ENCODE measurements at regions not wholly inside any gene's neighbourhood (a gene's known extent, or its start where the extent isn't known, plus 50 kb on each side); places are given as distances from the start of the nearest gene placed in this dataset.
A peak's percentile ranks its signal among the peaks of the same experiment; 100 is the strongest.
"Not testable (repeated sequence)": the region's sequence is repeated elsewhere in the genome, so short reads cannot be mapped to it uniquely, and the experiment has no call there.

- Mint-ChIP-seq H3K4me3 (no peak overlapping the region), H3K36me3 (ENCODE audit: low read depth) (peaks cover 77% of the 10 kb centered on the region), H3K27me3 (ENCODE audit: insufficient read depth) (peaks cover 1% of the 10 kb centered on the region; the same call in 1 of the 2 replicates), H3K4me1 (ENCODE audit: low read depth) (no peaks in the 10 kb centered on the region), H3K9me3 (peaks cover 53% of the 10 kb centered on the region), H3K27ac (no peak overlapping the region)
- DNase-seq: no peak
- TF ChIP-seq CTCF (IDR thresholded peaks at IDR 0.05): no peak
Measured at GRCh38 chr15:25095179-25095578, 140.4 kb downstream of the SNRPN start.

DNA sequence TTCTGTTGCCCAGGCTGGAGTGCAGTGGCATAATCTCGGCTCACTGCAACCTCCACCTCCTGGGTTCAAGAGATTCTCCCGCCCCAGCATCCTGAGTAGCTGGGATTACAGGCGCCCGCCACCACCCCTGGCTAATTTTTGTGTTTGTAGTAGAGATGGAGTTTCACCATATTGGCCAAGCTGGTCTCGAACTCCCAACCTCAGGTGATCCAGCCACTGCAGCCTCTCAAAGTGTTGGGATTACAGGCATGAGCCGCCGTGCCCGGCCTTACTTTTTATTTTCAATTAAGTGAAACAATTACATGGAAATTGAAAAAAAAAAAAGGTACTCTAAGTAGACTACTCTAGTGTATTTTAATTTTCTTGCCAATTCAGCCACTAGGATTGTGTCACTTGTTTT, 145.2 kb downstream of the SNRPN start:
- DNase-seq; H3K27ac Mint-ChIP-seq; H3K4me1 Mint-ChIP-seq (ENCODE audit: low read depth); H3K4me3 Mint-ChIP-seq; H3K27me3 Mint-ChIP-seq (ENCODE audit: insufficient read depth): not testable (repeated sequence)
- Mint-ChIP-seq H3K36me3 (ENCODE audit: low read depth) (peaks cover 49% of the 10 kb centered on the region), H3K9me3 (peaks cover 23% of the 10 kb centered on the region)

GRCh38 chr15:25106209-25106608, 151.4 kb downstream of the SNRPN start:
- Mint-ChIP-seq H3K36me3 (ENCODE audit: low read depth) (peaks cover 46% of the 10 kb centered on the region), H3K4me1 (ENCODE audit: low read depth) (no peaks in the 10 kb centered on the region), H3K27ac (no peak overlapping the region), H3K27me3 (ENCODE audit: insufficient read depth) (no peaks in the 10 kb centered on the region), H3K9me3 (peaks cover 14% of the 10 kb centered on the region), H3K4me3 (no peak overlapping the region)
- no peak for TF ChIP-seq CTCF (IDR thresholded peaks at IDR 0.05)
- no peak for DNase-seq

DNA sequence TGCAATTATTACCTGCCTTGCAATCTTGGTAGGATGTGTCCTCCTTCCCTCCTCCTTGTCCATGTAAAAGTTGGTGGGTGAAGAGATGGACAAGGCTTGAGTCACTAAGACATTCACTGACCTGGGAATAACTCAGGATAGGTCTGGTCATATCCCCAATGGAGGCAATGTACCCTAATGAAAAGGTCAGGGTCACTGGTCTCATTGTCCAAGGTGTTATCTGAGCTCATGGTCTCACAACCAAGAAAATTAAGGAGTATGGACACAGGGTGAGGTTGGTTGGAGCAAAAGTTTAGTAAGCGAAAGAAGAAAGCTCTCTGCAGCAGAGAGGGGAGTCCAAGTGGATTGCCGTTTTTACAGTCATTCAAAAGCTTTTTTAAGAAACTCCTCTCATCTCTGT, 179.0 kb downstream of the SNRPN start:
- no peak for TF ChIP-seq CTCF (IDR thresholded peaks at IDR 0.05)
- Mint-ChIP-seq H3K9me3 (peaks cover 3% of the 10 kb centered on the region), H3K27ac (no peak overlapping the region)

DNA sequence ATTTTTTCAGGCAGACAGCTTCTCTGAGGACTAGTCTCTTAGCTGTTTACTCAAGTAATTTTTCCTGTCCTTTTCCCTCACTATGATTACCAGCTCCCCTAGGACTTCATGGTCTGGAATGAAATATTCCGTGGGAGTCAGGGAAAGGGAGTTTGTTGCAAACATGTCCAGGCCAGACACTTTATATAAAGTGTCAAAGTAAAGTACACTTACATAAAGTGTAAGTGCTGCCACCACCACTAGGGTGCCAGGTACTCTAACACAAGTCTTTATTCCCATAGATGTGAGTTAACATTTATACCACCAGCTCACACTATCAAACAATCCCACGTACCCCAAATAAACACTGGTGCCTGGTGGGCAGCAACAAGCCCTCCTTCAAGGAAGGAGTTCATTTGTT, 179.8 kb downstream of the SNRPN start:
- H3K27me3 Mint-ChIP-seq (ENCODE audit: insufficient read depth): peaks cover 3% of the 10 kb centered on the region; the same call in 1 of the 2 replicates
- no peaks in the 10 kb centered on the region for H3K4me1 Mint-ChIP-seq (ENCODE audit: low read depth)
- H3K27ac Mint-ChIP-seq: no peak overlapping the region
- H3K36me3 Mint-ChIP-seq (ENCODE audit: low read depth): no peaks in the 10 kb centered on the region; the same call in 1 of the 2 replicates
- peak; percentile 56 for TF ChIP-seq CTCF (IDR thresholded peaks at IDR 0.05)
- H3K4me3 Mint-ChIP-seq: no peak overlapping the region
- DNase-seq: no peak
- H3K9me3 Mint-ChIP-seq: peaks cover 3% of the 10 kb centered on the region; the same call in 1 of the 2 replicates

More for the DNA sequence above, 179.0 kb downstream of the SNRPN start:
- no peaks in the 10 kb centered on the region for H3K4me1 Mint-ChIP-seq (ENCODE audit: low read depth)
- H3K27me3 Mint-ChIP-seq (ENCODE audit: insufficient read depth): peaks cover 3% of the 10 kb centered on the region; the same call in 1 of the 2 replicates
- H3K4me3 Mint-ChIP-seq: no peak overlapping the region
- H3K36me3 Mint-ChIP-seq (ENCODE audit: low read depth): no peaks in the 10 kb centered on the region; the same call in 1 of the 2 replicates
- DNase-seq: no peak

DNA sequence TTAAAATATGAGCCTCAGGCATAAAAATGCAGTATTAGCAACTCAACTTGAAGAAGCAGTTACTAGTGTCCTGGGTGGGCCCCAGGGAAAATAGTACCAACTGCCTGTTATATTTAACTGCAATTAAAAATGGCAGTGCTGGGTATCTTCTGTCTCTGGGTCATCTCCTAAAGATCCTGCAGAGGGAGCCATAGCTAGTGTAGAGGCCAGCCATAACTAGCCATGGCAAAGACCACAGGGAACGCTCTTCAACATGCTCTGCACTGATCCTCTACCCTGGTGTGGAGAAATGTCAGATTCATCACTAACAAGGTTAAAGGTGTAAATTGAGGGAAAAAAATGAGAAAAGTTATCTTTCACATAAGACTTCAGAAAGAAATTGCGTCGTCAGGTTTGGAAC, 181.3 kb downstream of the SNRPN start:
- Mint-ChIP-seq H3K27ac (0 out of 2 replicates have a peak overlapping the region, but pooled peaks have one; percentile 8), H3K4me1 (ENCODE audit: low read depth) (no peaks in the 10 kb centered on the region), H3K9me3 (peaks cover 3% of the 10 kb centered on the region; the same call in 1 of the 2 replicates), H3K27me3 (ENCODE audit: insufficient read depth) (peaks cover 3% of the 10 kb centered on the region; the same call in 1 of the 2 replicates), H3K4me3 (no peak overlapping the region), H3K36me3 (ENCODE audit: low read depth) (no peaks in the 10 kb centered on the region; the same call in 1 of the 2 replicates)
- TF ChIP-seq CTCF (IDR thresholded peaks at IDR 0.05): peak; percentile 60
- no peak for DNase-seq
